Fibroblast of mammary gland (primary cell): ENCODE measurements at regions not wholly inside any gene's neighbourhood (a gene's known extent, or its start where the extent isn't known, plus 50 kb on each side); places are given as distances from the start of the nearest gene placed in this dataset.

Experiments
- DNase-seq: peaks from one replicate; pipeline ENCODE4 v3.0.0-alpha.2; 2010; ENCODE audit warnings: low read depth
- H3K4me3 ChIP-seq: 2 replicates; pipeline ENCODE4 v1.5.1; 2011; ENCODE audit warnings: low read depth, mild to moderate bottlenecking, low read length, moderate library complexity; ENCODE audit not compliant: control insufficient read depth
- CTCF ChIP-seq: conservative IDR thresholded peaks from 2 replicates; pipeline ENCODE4 v1.5.1; 2011; ENCODE audit warnings: low read depth, low read length, inconsistent platforms; ENCODE audit not compliant: control insufficient read depth, insufficient read depth

- DNase-seq = peak; percentile 2
- no peak for TF ChIP-seq CTCF
- H3K4me3 ChIP-seq = no peak overlapping the region
Measured at GRCh38 chr22:47228767-47229166, 466.3 kb downstream of the TBC1D22A start.

GRCh38 chr22:47225931-47226633 is 463.6 kb downstream of the TBC1D22A start:
- no peak for TF ChIP-seq CTCF

DNA sequence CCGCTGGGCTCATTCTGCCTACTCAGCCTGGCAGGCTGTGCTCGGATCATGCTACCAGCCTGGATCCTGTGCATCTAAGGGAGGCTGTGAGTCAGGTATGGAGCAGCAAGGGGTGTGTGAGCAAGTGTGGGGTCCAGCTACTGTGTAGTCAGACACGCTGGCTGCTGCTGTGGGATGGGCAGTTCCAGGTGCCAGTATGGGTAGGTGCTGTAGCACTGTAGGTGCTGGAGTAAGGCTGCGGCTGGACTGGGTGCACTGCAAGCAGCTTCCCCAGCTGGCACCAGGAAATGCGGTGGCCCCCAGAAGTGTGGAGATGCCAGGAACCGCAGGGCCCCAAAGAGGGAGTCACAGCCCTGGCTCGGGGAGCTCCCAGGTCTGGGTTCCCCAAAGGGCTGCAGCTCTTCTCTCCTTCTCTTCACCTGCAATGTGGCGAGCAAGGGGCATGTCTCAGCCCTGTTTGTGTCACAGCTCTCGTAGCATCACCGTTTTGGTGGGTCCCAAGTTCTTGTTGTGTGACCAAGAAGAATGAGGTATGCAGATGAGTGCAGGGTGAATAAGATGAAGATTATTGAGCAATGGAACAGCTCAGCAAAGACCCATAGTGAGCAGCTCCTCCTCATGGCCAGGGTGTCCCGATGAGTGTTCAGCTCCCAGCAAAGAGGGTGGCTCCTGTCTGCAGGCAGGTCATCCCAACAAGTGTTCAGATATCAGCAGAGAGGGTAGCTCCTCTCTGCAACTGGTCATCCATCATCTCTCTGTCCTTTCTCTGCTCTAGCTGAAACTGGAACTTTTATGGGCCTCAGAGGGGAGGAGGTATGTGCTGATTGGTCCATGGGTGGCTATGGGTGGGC is 462.9 kb downstream of the TBC1D22A start:
- no peak for TF ChIP-seq CTCF
- no peak for DNase-seq

More at GRCh38 chr22:47225931-47226633, 463.6 kb downstream of the TBC1D22A start:
- H3K4me3 ChIP-seq = no peak overlapping the region
- DNase-seq = no peak

More for the DNA sequence above, 462.9 kb downstream of the TBC1D22A start:
- no peak overlapping the region for H3K4me3 ChIP-seq
